Left renal pelvis (tissue), 4 donors: ENCODE measurements at regions not wholly inside any gene's neighbourhood (a gene's known extent, or its start where the extent isn't known, plus 50 kb on each side); places are given as distances from the start of the nearest gene placed in this dataset.

Experiments used
- DNase-seq, 4 donors: peaks; one replicate each; pipeline ENCODE4 v3.0.0-alpha.2; 2013; ENCODE audit warnings: low read depth in 4 of 4, low spot score in 3 of 4

GRCh38 chr2:149828520-149829210, 241.1 kb upstream of the MMADHC start:
- no peak for DNase-seq

GRCh38 chr2:149827585-149828126, 240.1 kb upstream of the MMADHC start:
- DNase-seq, result no peak

- no peak for DNase-seq
These were observed 239.0 kb upstream of the MMADHC start for GRCh38 chr2:149826471-149827125.

- DNase-seq, result no peak
These were observed 237.9 kb upstream of the MMADHC start for GRCh38 chr2:149825473-149825872.

DNA sequence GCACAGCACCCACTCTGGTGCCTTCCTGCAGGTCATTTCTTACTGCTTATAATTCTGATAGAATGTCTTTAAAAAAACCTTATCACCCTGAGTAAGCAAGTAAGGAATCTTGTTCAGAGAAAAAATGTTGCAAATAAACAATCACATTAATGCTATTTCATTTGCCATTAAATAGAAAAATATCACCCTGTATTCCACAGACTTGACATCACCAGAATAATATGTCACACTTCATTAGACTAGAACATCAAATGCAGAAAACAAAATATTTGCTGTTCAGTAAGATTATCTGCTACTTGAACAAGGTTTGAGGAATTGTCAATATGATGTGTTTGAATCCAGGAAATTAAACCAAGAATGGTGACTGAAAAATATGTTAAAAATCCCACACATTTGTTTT, 236.6 kb upstream of the MMADHC start:
- DNase-seq, result no peak

DNA sequence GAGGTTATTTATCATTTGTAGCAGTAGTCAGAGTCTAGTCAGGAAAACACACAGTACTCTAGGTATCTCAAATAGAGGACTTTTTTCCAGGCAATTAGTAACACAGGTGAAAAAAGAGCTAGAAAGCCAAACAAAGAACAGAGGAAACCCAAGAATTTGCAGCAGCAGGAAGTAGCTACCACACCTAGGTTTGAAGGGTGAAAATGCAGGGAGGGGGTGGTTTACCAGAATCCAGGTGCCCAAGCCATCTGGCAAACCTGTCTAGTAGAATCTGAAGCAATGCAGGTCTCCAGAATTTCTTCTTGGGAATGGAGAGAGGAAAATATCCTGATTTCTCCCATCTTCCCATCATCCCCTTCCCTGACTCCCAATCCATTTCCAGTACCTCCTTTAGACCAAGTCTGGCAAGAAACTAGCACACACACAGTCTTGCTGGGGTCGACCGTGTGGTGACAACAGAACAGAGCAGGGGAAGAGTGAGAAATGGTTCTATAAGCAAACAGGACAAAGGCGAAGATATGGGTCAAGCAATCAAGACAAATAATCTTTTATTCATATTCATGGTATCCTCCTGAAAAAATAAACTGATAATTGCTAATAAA, 231.9 kb upstream of the MMADHC start:
- DNase-seq, result no peak

DNA sequence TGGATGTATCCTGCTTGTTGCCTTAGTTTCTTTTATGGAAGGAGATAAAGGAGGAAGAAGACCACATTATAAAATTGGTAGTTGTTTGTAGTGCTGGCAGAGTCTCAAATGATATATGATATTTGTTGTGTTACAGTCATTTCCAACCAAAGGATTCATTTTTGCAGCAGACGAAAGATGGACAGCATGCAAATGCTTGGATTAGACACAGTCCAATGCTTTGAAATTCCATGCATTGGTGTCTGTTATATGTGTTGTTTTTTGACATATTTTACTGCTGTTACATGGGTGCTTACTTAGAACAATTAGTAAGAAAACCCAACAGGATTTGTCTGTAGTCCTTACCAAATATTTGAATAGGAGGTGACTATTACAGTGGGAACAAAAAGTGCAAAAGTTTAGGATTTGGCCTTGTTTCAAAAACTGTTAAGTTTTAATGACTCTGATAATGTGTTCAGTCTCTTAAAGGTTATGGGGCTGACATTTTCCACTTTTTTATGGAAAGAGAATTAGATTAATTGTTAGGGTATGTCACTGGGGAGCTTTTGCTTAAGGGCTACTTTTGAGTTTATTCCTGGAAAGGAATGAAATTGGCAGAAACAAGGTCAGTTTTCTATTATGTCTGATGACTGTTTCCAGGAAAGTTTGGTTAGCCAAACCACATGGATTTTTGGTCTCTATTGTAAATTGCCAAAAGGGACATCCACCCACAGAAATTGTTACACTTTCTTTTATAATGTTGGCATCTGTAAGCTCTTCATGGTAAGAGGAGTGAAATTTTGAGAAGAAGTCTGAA, 229.4 kb upstream of the MMADHC start:
- no peak for DNase-seq

- DNase-seq, result no peak
These were observed 228.4 kb upstream of the MMADHC start for GRCh38 chr2:149815941-149816340.

GRCh38 chr2:149814901-149815300, 227.3 kb upstream of the MMADHC start:
- no peak for DNase-seq

- DNase-seq, result no peak
These were observed 226.5 kb upstream of the MMADHC start for GRCh38 chr2:149814049-149814448.

DNA sequence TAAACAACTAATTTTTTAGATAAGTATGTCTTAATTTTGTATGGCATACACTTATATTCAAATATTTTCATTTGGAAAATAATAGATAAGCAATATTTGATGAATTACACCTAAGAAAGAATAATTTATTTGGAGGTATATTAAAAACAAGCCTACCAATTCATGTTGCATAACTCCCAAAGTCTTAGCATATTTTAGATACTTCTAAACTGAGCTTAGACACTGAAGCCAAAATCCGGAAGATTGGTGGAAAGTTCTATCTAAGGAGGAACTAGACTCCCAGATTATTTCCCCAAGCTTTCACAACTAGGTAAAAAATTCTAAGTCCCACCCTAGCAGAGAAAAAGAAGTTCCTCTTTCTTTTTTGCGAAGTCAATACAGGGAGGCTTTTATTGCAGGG, 221.0 kb upstream of the MMADHC start:
- DNase-seq, result no peak

- no peak for DNase-seq
These were observed 219.1 kb upstream of the MMADHC start for GRCh38 chr2:149806651-149807050.

DNA sequence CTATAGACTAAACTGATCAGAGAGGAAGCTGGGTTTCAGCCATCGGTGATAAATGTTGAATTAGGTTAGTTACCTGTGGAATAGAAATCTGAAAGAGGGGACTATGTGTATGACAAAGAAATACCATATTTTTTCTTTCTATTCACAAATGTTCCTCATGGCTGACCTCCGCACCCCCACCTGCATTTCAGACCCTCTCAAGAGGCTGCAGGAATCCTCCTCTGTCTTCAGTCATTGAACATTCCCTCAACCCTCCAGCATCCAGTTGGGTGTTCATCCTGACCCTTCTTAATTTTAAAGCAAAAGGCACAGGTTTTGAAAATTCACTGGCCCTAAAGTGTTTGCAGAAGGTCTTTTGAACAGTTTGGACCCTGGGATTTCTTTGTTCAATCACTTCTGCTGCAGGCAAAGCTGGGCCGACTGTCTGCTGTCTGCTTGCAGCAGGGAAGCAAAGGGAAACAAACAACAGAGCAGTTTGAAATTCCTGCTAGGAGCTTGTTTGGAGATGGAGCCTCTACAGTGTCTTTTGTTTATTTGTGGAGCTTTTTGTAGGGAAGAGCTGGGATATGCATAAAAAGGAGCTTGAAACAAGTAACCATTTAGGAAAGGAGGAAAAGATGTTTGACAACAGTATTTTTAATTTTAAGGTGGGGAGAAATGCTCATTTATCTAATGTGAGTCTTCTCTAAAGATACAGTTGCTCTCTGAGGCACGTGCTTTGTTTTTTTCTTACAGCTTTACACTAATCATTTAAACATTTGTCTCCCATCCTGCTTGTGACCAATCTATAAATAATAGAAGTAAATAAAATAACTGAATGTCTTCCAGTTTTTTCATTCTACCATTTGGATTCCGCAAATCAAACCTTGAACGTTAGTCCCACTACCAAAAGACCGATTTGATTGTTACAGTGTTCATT, 213.3 kb upstream of the MMADHC start:
- DNase-seq, result no peak

- DNase-seq, result peak in 2 of 4 donors; percentile 9 to 18
These were observed 211.6 kb upstream of the MMADHC start for GRCh38 chr2:149799013-149799705.

DNA sequence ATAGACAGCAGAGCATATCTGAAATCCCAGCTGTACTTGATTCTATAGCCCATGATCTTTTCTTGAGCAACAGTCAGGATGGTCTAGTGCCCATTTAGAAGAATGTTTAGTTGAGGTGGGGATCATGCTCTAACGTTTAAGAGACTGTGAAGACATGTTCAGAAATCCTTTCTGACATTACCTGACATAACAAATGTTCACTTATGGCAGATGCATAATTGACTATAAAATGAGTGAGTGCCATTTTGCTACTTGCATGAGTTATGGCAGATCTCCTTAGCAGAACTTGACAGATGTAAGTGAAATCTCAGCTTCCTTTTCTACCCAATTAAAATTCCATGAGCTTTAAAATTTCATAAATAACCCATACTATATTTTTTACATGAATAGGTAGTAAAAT, 209.5 kb upstream of the MMADHC start:
- no peak for DNase-seq

DNA sequence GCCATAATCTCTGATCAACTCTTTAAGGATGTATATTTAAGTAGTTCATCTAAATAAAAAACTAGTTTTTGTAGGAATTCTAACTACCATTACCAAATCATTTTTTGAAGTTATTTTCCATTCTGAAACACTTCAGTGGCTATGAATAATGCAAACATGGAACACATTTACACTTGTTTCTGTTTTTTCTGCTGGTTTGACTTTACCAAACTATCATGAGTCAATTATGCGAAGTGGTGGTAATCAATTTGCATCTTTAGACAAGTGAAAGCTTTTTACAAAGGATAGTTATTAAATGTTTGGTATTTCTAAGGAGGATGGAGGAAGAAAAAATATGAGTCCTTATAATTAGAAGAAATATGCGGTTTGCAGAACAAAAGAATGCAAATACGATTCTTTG, 202.0 kb upstream of the MMADHC start:
- DNase-seq, result no peak

GRCh38 chr2:149787206-149787605, 199.6 kb upstream of the MMADHC start:
- no peak for DNase-seq

DNA sequence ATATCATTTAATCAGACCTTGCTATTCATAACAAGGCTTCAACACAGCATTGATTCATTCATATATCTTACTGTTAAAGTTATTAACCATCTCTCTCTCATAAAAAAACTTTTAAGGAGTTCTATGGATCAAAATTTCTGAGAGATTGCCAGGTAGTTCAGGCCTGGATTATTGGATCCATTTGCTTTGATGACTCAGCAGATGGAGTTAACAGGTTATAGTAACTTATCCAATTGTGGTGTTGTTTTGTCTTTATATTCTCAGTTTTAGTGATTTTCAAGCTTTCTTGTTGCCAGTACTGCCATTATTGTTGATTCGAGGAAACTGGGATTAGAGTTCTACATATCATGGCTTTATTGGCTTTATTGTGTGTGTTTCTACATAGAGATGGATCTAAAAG, 195.7 kb upstream of the MMADHC start:
- DNase-seq, result no peak

GRCh38 chr2:149782572-149782971, 195.0 kb upstream of the MMADHC start:
- DNase-seq, result no peak
